ENCODE measurements at regions not wholly inside any gene's neighbourhood (a gene's known extent, or its start where the extent isn't known, plus 50 kb on each side); places are given as distances from the start of the nearest gene placed in this dataset.

- DNase-seq: no peak
Measured at GRCh38 chr15:47439146-47440111, 277.9 kb upstream of the SEMA6D start.

DNA sequence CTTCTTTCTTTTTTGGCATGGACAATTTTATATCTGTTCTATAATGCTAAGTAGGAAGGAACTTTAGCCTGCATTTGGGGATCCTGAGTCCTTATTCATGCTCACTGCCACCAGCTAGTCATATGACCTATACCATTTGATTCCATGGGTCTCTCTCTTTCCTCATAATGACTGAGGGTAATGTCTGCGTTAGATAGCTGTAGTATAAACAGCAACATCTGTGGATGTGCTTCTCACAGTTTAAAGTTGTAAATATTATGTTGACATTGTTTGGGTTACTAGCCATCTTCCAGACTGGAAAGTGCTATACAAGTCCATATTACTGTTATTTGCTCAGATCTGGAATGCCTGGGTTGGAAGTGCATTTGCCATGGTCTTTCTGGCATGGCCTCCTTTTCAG is 274.9 kb upstream of the SEMA6D start:
- no peak for DNase-seq

DNA sequence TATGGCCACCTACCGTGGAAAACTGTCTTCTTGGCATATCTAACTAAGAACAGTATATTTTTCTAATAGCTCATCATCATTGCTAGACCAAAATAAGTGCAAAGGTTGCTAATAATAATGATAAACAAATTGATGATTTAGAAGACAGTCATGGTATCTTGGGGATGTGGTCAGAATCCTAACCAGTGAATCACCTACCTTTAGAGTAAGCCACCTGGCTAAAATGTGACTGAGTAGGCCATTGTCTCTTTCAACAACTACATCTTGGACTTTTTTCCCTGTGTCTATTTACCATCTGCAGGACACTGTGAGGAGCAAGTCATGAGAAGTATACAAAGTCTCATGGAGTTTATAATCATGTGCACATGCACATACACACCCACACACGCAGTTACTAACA is 273.5 kb upstream of the SEMA6D start:
- no peak for DNase-seq

- no peak for DNase-seq
Measured at GRCh38 chr15:47445723-47446392, 271.4 kb upstream of the SEMA6D start.

DNA sequence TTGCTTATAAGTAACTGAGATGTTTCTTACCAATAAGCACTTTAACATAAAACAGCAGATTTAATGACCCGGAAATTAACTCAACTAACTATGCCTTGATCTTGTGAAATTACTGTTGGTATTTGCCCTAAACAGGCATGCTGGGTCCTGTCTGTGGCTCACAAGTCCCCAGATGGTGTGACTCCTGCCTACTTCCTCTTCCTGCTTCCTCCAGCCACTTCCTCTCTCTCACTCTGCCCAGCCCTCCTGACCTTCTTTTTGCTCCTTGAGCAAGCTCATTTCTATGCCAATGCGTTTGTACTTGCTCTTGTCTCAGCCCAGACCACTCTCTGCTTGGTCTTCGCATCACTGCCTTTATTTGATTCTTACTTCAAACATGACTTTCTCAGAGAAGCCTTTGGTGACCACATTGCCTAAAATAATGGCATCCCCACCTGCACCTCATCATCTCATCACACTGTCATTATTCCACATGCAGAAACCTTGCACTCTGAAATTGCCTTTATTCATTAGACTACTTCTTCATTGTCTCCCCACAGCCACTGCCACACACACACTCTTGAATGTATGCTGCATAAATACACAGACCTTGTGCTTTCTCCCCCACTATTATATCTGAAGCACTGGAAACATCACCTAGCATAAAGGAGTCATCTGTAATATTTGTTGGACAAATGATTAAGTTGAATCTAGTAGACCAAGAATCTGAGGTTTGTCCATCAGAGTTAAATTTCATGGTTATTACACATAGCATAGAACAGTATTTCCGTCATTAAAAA is 256.3 kb upstream of the SEMA6D start:
- DNase-seq: no peak

DNA sequence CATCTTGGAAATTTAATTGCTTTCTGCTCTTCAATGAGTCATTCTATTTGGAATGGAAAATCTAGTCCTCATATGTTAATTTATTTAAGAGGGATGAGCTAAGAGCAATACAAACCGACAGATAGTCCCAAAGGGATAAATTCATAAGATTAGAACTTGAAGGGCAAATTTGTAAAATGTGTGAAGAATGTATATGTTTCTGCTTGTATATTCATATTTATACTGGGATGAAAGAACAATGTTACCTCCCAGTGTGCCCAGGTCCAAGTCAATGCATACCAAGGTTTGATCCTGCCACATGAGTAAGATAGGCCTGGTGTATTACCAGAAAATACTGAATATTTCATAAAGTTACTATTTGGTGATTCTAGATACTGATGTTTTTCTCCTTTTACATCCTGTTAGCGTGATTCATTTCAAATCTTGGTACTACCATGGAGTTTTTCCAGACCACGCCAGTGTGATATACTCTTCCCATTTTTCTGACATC is 255.6 kb upstream of the SEMA6D start:
- DNase-seq: no peak

- no peak for DNase-seq
Measured at GRCh38 chr15:47466357-47466756, 250.9 kb upstream of the SEMA6D start.

DNA sequence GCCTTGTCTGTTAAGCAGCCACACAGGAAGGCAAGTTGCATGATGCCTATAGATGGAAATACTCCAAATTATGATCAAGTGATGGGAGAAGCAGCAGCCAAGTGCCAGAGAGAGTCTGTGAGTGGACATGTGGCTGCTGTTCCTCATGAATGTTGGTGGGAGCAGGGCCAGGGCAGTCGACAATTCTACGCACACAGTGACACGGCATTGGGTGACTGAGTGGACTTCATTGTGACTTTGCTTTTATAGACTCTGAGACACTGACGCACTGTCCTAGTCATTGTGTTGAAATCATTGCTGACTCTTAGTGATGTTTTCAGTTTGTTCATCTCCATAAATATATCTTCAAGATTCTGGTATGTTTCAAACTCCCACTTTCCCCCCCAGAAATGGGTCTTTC is 246.3 kb upstream of the SEMA6D start:
- no peak for DNase-seq

DNA sequence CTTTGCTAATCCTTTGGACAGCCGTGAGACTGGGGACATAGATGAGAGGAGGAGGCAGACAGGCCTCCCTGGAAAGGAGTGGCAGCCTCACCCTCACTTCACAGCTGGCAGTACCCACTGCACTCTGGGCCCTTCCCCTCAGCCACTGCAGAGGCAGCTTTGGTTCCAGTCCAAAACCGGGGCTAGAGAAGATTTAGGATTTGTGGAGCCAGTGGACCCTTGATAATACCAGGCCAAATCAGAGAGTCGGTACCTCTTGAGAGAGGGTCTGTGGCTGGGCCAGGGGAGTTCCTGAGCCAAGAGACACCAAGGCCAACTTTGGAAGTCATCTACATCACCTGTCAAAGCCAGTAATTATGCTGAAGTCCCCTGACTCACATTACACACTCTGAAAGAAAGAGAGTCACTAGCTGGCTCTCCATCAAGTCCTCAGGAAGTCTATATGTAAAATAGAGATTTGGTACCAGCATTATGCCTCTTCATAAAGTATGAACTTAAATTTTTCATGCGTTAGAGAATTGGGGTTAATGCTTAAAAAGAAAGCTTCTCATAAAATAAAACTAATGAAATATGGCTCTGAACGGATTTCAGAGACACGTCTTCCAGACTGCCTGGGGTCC is 244.1 kb upstream of the SEMA6D start:
- no peak for DNase-seq

DNA sequence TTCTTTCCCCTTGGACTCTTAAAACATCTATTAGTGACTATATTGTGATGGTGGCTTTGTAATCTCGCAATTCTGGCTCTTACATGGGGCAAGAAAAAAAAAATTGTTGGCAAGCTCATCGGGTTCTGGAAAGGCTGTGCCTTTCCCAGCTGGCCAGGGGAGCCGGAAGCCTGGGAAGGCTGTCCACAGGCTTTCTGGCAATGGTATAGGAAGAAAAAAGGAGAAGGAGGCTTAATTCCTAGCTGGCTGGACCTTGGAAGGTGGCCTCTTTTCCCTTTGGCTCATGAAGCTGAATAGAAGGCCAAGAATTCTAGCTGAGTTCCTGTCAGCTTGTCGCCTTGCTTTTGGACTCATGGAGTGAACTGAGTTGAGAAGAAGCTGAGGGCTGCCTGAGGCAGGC is 243.5 kb upstream of the SEMA6D start:
- peak in 1 of 2 experiments; percentile 28 for DNase-seq

- no peak for DNase-seq
Measured at GRCh38 chr15:47475336-47475735, 242.0 kb upstream of the SEMA6D start.

DNA sequence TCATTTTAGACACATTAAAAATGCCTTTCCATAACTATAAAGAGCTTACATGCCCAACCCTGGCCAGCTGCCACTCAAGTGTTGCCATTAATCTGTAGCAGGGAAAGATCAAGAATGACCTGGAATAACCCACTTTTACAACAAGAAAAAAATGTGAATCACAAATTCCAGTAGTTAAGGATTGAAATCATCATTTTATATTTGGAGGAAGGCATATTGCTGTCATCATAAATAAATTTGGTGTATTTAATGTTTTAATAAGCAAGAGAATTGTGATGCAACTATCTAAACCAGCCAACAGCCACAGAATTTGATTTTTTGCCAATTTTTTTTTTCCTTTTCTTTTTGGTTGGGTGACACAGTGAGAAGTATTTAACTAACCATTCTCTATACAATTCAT is 240.0 kb upstream of the SEMA6D start:
- no peak for DNase-seq

GRCh38 chr15:47484059-47484458 is 233.2 kb upstream of the SEMA6D start:
- DNase-seq: no peak

- DNase-seq: no peak
Measured at GRCh38 chr15:47484997-47485396, 232.3 kb upstream of the SEMA6D start.

- DNase-seq: no peak
Measured at GRCh38 chr15:47485419-47485818, 231.9 kb upstream of the SEMA6D start.

GRCh38 chr15:47486040-47486439 is 231.3 kb upstream of the SEMA6D start:
- DNase-seq: no peak

GRCh38 chr15:47492195-47492594 is 225.1 kb upstream of the SEMA6D start:
- no peak for DNase-seq

- DNase-seq: no peak
Measured at GRCh38 chr15:47493357-47494247, 223.7 kb upstream of the SEMA6D start.

GRCh38 chr15:47496343-47497185 is 220.7 kb upstream of the SEMA6D start:
- no peak for DNase-seq

DNA sequence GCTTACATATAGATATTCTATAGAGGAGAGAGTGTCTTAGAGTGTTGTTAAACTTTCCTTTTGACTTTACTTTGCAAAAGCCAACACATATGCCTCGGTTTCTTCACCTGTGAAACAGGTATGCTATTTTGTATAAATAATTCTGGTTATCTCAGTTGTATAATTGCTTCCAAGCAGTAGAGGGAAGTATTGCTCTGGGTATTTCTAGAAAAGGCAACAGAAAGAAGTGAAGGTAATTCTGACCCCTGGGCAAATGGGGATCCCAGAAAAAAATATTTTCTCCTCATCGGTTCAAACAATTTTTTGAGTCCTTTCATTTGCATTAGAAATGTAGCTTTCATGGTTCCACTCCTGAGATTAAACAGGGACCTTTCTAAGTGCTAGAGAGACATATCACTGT is 216.5 kb upstream of the SEMA6D start:
- DNase-seq: no peak

GRCh38 chr15:47502041-47502440 is 215.3 kb upstream of the SEMA6D start:
- DNase-seq: no peak
